ENCODE measurements at regions not wholly inside any gene's neighbourhood (a gene's known extent, or its start where the extent isn't known, plus 50 kb on each side); places are given as distances from the start of the nearest gene placed in this dataset.

DNA sequence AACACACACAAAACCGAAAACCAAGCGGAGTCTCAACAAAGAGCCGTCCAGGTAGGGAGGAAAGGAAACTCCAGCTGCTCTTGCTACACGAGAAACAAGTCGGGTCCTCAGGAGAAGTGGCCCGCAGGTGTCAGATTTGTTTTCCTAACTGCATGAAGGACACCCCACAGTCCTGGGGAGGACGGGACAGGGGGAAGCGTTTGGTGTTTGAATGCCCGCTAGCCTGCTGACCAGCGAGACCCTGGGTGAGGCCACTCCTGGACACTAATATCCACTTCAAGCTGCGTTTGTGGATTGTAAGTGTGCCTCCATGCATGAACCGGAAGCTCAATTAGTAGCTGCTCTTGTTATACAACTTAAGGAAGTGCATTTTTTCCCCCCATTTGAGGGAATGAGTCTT is 299.5 kb downstream of the MAF start:
- Histone ChIP-seq H3K9me3 (no peaks in the 10 kb centered on the region), H3K27ac (no peak overlapping the region), H3K4me3 (no peak overlapping the region), H3K27me3 (no peaks in the 10 kb centered on the region), H3K36me3 (no peaks in the 10 kb centered on the region), H3K4me2 (no peak overlapping the region), H3K9ac (no peak overlapping the region), H3K4me1 (0 out of 2 replicates have a peak, but pooled peaks cover 5% of the 10 kb centered on the region), H4K20me1 (no peaks in the 10 kb centered on the region)
- TF ChIP-seq Cebpa-rat (IDR thresholded peaks at IDR 0.05) = no peak

DNA sequence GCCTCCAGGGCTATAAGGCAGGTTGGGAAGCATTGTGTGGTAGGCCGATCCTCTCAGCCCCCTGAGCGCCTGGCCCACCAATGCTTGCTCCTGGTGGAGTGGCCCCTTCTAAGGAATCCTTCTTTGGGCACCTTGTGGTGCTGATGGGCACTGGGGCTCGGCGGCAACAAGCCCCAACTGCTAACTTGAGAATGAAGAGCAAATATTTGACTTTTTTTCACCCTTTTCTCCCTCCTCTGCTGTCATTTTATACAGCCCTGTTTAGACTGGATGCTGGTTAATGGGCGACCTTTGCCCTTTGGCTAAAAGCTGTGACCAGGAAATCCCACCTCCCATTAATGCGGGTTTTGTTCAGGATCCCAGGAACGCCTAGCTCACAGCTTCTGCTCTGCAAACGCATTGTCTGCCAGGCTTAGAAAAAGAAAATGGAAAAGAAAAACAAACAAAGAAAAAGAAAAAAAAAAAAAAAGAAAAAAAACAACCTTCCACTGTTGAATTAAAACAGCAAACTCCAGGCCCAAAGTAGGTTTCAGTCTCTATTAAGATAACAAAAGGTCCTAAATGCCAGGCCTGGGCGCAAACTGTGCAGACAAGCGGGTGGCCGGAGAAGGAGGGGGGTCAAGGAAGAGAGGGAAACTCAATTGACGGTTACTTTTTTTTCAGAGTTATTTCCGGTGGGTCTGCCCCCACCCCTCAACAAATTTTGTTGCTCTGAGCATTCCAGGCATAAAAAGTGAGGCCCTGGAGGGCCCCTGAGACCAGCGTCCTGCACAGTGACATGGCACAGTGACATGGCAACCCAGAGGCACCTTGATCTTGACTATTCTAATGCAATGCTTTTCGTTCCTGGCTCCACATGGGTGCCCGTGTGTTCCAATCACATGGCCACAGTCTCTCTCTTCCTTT is 301.4 kb downstream of the MAF start:
- Histone ChIP-seq H3K4me2 (no peak overlapping the region), H3K36me3 (no peaks in the 10 kb centered on the region), H3K27ac (no peak overlapping the region), H3K4me1 (0 out of 2 replicates have a peak, but pooled peaks cover 5% of the 10 kb centered on the region), H3K9ac (no peak overlapping the region), H3K9me3 (no peaks in the 10 kb centered on the region), H3K4me3 (no peak overlapping the region), H4K20me1 (no peaks in the 10 kb centered on the region), H3K27me3 (no peaks in the 10 kb centered on the region)
- no peak for TF ChIP-seq Cebpa-rat (IDR thresholded peaks at IDR 0.05)

GRCh38 chr16:79298476-79298875 is 302.1 kb downstream of the MAF start:
- Histone ChIP-seq H3K27ac (no peak overlapping the region), H3K9ac (no peak overlapping the region), H4K20me1 (no peaks in the 10 kb centered on the region), H3K4me3 (no peak overlapping the region), H3K27me3 (no peaks in the 10 kb centered on the region), H3K4me1 (0 out of 2 replicates have a peak, but pooled peaks cover 5% of the 10 kb centered on the region), H3K9me3 (no peaks in the 10 kb centered on the region), H3K4me2 (no peak overlapping the region), H3K36me3 (no peaks in the 10 kb centered on the region)
- TF ChIP-seq Cebpa-rat (IDR thresholded peaks at IDR 0.05) = no peak

- no peak for TF ChIP-seq Cebpa-rat (IDR thresholded peaks at IDR 0.05)
Measured at GRCh38 chr16:79297805-79298204, 302.7 kb downstream of the MAF start.

DNA sequence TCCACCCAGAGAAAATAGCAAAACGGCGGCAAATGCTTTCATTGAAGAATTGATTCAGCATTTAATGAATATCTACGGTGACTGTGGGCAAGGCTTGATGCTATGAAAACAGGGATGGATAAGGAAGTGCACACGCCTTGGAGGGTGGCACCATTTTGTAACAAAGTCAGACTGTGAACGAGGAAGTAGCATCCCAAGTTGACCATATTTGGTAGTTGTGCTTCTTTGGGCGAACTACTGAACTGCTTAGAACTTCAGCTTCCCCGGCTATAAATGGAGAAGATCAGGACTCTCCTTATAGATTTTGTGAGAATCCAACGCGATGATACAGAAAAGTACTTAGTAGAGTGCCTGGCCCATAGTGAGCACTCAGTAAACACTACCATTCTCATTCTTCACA is 303.2 kb downstream of the MAF start:
- Histone ChIP-seq H3K9ac (no peak overlapping the region), H3K4me3 (no peak overlapping the region), H3K36me3 (no peaks in the 10 kb centered on the region), H3K9me3 (no peaks in the 10 kb centered on the region), H3K27me3 (no peaks in the 10 kb centered on the region), H3K27ac (no peak overlapping the region), H3K4me2 (no peak overlapping the region), H4K20me1 (no peaks in the 10 kb centered on the region), H3K4me1 (0 out of 2 replicates have a peak, but pooled peaks cover 5% of the 10 kb centered on the region)
- TF ChIP-seq Cebpa-rat (IDR thresholded peaks at IDR 0.05) = no peak

More at GRCh38 chr16:79297805-79298204, 302.7 kb downstream of the MAF start:
- Histone ChIP-seq H3K4me2 (no peak overlapping the region), H3K36me3 (no peaks in the 10 kb centered on the region), H3K27me3 (no peaks in the 10 kb centered on the region), H3K4me3 (no peak overlapping the region), H4K20me1 (no peaks in the 10 kb centered on the region), H3K9ac (no peak overlapping the region), H3K9me3 (no peaks in the 10 kb centered on the region), H3K27ac (no peak overlapping the region), H3K4me1 (0 out of 2 replicates have a peak, but pooled peaks cover 5% of the 10 kb centered on the region)

DNA sequence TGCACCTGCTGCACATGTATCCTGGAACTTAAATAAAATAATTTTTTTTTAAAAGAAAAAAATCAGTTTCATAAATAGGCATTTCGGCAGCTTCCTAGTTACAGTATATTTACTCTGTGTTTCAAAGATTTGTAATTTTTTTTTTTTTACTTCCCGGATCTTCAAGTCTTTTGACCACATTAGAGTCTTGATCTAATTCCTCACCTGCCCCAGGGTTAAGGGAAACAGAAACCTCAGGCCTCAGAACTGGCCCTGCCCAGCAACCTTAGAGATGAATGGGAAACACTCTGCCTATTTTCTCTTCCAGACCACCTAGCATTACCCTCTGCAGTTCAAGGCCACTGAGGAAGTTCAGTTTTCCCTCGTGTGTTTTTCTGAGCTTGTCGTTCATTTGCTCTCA is 304.0 kb downstream of the MAF start:
- no peak overlapping the region for H3K4me2 ChIP-seq
- H3K4me1 ChIP-seq = 0 out of 2 replicates have a peak, but pooled peaks cover 5% of the 10 kb centered on the region
- H3K4me3 ChIP-seq = no peak overlapping the region
- H3K27ac ChIP-seq = no peak overlapping the region
- no peaks in the 10 kb centered on the region for H3K9me3 ChIP-seq
- no peaks in the 10 kb centered on the region for H3K27me3 ChIP-seq
- TF ChIP-seq Cebpa-rat (IDR thresholded peaks at IDR 0.05) = no peak
- no peak overlapping the region for H3K9ac ChIP-seq
- H4K20me1 ChIP-seq = no peaks in the 10 kb centered on the region
- no peaks in the 10 kb centered on the region for H3K36me3 ChIP-seq

DNA sequence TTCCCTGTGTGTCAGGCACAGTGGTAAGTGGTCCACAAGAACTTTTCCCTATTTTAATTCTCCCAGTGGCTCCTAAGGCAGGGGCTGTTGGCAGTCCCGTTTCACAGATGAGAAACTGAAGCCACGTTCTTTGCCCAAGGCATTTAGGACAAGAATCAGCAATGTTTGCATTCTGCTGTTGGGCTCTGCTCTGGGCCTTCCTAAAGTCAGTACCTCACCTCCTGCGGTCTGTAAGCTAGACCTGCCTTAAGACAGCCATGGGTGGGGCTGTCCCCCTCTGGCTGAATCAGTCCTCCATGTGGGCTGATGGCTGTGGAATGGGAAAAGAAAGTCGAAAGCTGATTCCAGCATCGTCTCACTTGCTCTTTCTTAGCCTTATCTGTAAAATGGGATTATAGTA is 304.8 kb downstream of the MAF start:
- H3K4me1 ChIP-seq = 0 out of 2 replicates have a peak, but pooled peaks cover 5% of the 10 kb centered on the region
- H3K9ac ChIP-seq = no peak overlapping the region
- no peaks in the 10 kb centered on the region for H3K9me3 ChIP-seq

DNA sequence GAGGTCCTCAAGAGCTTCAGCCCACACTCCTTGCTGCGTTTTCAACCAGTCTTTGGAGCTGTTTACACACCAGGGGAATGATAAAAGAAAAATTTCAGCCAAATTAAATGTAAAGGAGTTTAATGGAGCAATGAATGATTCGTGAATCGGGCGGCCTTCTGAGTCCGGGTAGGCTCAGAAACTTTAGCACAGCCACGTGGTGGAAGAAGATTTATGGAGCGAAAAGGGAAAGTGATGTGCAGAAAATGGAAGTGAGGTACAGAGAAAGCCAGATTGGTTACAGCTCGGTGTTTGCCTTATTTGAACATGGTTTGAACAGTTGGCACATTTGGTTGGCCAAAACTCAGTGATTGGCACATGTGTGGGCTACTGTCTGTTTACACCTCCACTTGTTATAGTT is 305.4 kb downstream of the MAF start:
- H3K4me3 ChIP-seq = no peak overlapping the region
- no peak overlapping the region for H3K4me2 ChIP-seq
- no peak for TF ChIP-seq Cebpa-rat (IDR thresholded peaks at IDR 0.05)

More for the DNA sequence above, 304.8 kb downstream of the MAF start:
- Histone ChIP-seq H4K20me1 (no peaks in the 10 kb centered on the region), H3K36me3 (no peaks in the 10 kb centered on the region), H3K4me2 (no peak overlapping the region), H3K27ac (no peak overlapping the region), H3K4me3 (no peak overlapping the region), H3K27me3 (no peaks in the 10 kb centered on the region)
- TF ChIP-seq Cebpa-rat (IDR thresholded peaks at IDR 0.05) = no peak

DNA sequence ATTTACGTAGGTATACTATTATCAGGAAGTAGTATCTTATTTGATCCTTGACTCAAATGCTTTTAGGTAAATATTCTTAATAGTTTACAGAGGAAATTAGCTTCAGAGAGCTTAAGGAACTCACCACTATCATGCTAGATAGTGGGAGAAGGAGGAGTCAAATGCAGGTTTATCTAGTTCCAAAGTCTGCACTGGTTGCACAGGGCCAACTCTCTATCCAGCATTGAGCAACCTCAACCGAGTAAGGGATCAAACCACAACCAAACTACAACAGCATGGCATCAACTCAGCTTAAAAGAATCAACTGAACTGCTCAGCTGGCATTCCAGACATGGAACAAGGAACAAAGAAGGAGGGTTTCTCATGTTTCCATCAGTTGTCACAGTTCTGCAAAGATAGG is 306.0 kb downstream of the MAF start:
- Histone ChIP-seq H3K27me3 (no peaks in the 10 kb centered on the region), H3K9me3 (no peaks in the 10 kb centered on the region), H3K27ac (no peak overlapping the region), H3K4me2 (no peak overlapping the region), H3K4me1 (0 out of 2 replicates have a peak, but pooled peaks cover 4% of the 10 kb centered on the region), H3K4me3 (no peak overlapping the region), H3K36me3 (no peaks in the 10 kb centered on the region), H4K20me1 (no peaks in the 10 kb centered on the region), H3K9ac (no peak overlapping the region)
- TF ChIP-seq Cebpa-rat (IDR thresholded peaks at IDR 0.05) = no peak

More for the DNA sequence above, 305.4 kb downstream of the MAF start:
- Histone ChIP-seq H3K4me1 (0 out of 2 replicates have a peak, but pooled peaks cover 5% of the 10 kb centered on the region), H4K20me1 (no peaks in the 10 kb centered on the region), H3K36me3 (no peaks in the 10 kb centered on the region), H3K27ac (no peak overlapping the region), H3K9me3 (no peaks in the 10 kb centered on the region), H3K9ac (no peak overlapping the region), H3K27me3 (no peaks in the 10 kb centered on the region)

DNA sequence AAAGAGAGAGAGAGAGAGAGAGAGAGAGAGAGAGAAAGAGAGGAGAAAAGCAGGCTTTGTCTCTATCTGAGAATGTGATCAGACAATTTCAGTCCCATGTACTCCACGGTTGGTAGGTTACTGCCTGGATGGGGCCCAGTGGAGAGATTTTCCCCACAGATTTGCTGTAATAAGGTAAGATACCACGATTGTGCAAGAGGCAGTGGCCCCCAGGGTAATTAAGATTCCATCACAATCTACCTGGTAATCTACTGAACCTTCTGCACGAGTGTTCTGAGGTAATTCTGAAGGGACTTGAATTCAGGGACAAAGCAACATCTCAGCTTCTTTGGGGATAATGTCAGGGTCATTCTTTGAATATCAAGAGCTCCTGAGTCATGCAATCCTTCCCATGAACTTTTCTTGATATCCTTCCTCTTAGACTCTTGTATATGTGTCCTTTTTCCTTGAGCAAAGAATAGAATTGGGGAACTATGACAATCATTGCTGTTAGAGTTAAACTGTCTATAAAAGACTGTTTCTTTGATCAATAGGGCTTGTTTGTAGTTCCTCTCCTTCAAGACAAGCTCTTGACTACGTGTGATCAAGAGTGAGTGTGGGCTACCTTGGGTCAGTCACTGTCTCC is 306.6 kb downstream of the MAF start:
- no peaks in the 10 kb centered on the region for H3K4me1 ChIP-seq
- no peak overlapping the region for H3K4me3 ChIP-seq
- no peaks in the 10 kb centered on the region for H3K36me3 ChIP-seq
- H3K4me2 ChIP-seq = no peak overlapping the region
- no peak overlapping the region for H3K9ac ChIP-seq
- no peaks in the 10 kb centered on the region for H3K27me3 ChIP-seq
- H4K20me1 ChIP-seq = no peaks in the 10 kb centered on the region
- H3K9me3 ChIP-seq = no peaks in the 10 kb centered on the region
- no peak for TF ChIP-seq Cebpa-rat (IDR thresholded peaks at IDR 0.05)
- H3K27ac ChIP-seq = no peak overlapping the region

All from BLaER1 (cell line).